GM12878 (cell line): ENCODE measurements at regions not wholly inside any gene's neighbourhood (a gene's known extent, or its start where the extent isn't known, plus 50 kb on each side); places are given as distances from the start of the nearest gene placed in this dataset.

Experiments used
- EP300 ChIP-seq, 2 experiments: fragments of 150-350 bp in 1 of 2; IDR thresholded peaks; 2 replicates each; pipeline ENCODE4 v1.6.1; 2011 to 2012; ENCODE audit warnings: low read depth in 2 of 2, low read length in 2 of 2, borderline replicate concordance in 1 of 2, improper control_type of control experiment in 1 of 2, inconsistent platforms in 1 of 2; ENCODE audit not compliant: control insufficient read depth in 1 of 2
- JUNB ChIP-seq: IDR thresholded peaks from 2 replicates; pipeline ENCODE4 v1.6.1; 2016; ENCODE audit warnings: antibody characterized with exemption, mild to moderate bottlenecking
- MYC ChIP-seq: IDR thresholded peaks from 2 replicates; pipeline ENCODE4 v1.6.1; 2011; ENCODE audit warnings: mild to moderate bottlenecking, low read length, moderate library complexity, inconsistent platforms; ENCODE audit not compliant: insufficient read depth, insufficient replicate concordance, insufficient read length, severe bottlenecking
- POLR2A ChIP-seq: IDR thresholded peaks from 2 replicates; pipeline ENCODE4 v1.6.1; 2011; ENCODE audit warnings: low read depth, mild to moderate bottlenecking, low read length
- POLR2AphosphoS5 ChIP-seq: IDR thresholded peaks from 2 replicates; pipeline ENCODE4 v1.6.1; 2011; ENCODE audit warnings: mild to moderate bottlenecking, low read length, inconsistent platforms
- RFX5 ChIP-seq: IDR thresholded peaks from 2 replicates; pipeline ENCODE4 v1.6.1; 2011; ENCODE audit warnings: low read depth, low read length, improper control_type of control experiment
- TARDBP ChIP-seq: IDR thresholded peaks from 2 replicates; pipeline ENCODE4 v1.6.1; 2016; ENCODE audit warnings: borderline replicate concordance
- ZNF24 ChIP-seq: fragments of 450-650 bp; IDR thresholded peaks from 2 replicates; pipeline ENCODE4 v1.6.1; 2017; ENCODE audit warnings: antibody characterized with exemption, mild to moderate bottlenecking
- ZNF274 ChIP-seq: IDR thresholded peaks from one replicate; pipeline ENCODE4 v1.8.0; 2011; ENCODE audit not compliant: insufficient read length, insufficient read depth
- ZSCAN29 ChIP-seq: fragments of 450-650 bp; IDR thresholded peaks from 2 replicates; pipeline ENCODE4 v1.6.1; 2017; ENCODE audit warnings: mild to moderate bottlenecking, moderate library complexity
- TF ChIP-seq, protein P1 (sequence below), 3 experiments: IDR thresholded peaks in 2 of 3; conservative IDR thresholded peaks in 1 of 3; 2 replicates each; pipeline ENCODE4 v1.5.1; 2011; ENCODE audit warnings: low read depth in 3 of 3, low read length in 3 of 3, mild to moderate bottlenecking in 3 of 3, control low read depth in 2 of 3, moderate library complexity in 2 of 3, inconsistent platforms in 1 of 3, mixed read lengths in 1 of 3; ENCODE audit not compliant: control insufficient read depth in 2 of 3, insufficient read depth in 1 of 3; ENCODE audit errors: extremely low read depth in 1 of 3
- TF ChIP-seq, protein P2 (sequence below): IDR thresholded peaks from 2 replicates; pipeline ENCODE4 v1.6.1; 2011; ENCODE audit warnings: borderline replicate concordance, low read depth, mild to moderate bottlenecking, moderate library complexity, low read length; ENCODE audit not compliant: insufficient read depth, poor library complexity, severe bottlenecking
- TF ChIP-seq, protein P3 (sequence below): fragments of 450-650 bp; IDR thresholded peaks from 2 replicates; pipeline ENCODE4 v1.6.1; 2018; ENCODE audit warnings: mild to moderate bottlenecking, low read depth, moderate library complexity; ENCODE audit not compliant: partially characterized antibody
- TF ChIP-seq, protein P4 (sequence below): IDR thresholded peaks from 2 replicates; pipeline ENCODE4 v1.6.1; 2012; ENCODE audit warnings: low read depth, low read length, improper control_type of control experiment

DNA sequence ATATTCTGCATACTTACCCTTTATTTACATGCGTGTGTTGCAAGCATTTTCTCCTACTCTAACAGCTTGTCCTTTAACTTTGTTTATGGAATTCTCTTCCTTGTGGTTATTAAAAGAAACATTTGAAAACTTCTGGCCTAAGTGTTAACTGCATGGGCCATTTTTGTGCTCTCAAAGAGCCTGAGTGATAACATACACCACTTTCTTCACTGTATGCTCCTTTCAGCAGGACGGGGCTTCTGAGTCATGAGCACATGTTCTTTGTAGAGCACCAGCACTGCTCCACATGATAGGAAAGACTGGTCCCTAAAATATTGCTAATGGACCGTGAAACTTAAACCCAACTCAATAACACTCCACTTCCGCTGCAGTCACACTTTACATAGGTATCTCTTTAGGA is 1093.6 kb upstream of the GHITM start:
- no peak for TF ChIP-seq POLR2AphosphoS5
- TF ChIP-seq, protein P1, sequence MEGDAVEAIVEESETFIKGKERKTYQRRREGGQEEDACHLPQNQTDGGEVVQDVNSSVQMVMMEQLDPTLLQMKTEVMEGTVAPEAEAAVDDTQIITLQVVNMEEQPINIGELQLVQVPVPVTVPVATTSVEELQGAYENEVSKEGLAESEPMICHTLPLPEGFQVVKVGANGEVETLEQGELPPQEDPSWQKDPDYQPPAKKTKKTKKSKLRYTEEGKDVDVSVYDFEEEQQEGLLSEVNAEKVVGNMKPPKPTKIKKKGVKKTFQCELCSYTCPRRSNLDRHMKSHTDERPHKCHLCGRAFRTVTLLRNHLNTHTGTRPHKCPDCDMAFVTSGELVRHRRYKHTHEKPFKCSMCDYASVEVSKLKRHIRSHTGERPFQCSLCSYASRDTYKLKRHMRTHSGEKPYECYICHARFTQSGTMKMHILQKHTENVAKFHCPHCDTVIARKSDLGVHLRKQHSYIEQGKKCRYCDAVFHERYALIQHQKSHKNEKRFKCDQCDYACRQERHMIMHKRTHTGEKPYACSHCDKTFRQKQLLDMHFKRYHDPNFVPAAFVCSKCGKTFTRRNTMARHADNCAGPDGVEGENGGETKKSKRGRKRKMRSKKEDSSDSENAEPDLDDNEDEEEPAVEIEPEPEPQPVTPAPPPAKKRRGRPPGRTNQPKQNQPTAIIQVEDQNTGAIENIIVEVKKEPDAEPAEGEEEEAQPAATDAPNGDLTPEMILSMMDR (IDR thresholded peaks at IDR 0.05 in 2 of 3, conservative IDR thresholded peaks at IDR 0.05 in 1 of 3; ENCODE audit: control insufficient read depth in 2 of 3, extremely low read depth in 1 of 3, insufficient read depth in 1 of 3, low read depth in 3 of 3, low read length in 3 of 3), result no peak
- TF ChIP-seq, protein P2, sequence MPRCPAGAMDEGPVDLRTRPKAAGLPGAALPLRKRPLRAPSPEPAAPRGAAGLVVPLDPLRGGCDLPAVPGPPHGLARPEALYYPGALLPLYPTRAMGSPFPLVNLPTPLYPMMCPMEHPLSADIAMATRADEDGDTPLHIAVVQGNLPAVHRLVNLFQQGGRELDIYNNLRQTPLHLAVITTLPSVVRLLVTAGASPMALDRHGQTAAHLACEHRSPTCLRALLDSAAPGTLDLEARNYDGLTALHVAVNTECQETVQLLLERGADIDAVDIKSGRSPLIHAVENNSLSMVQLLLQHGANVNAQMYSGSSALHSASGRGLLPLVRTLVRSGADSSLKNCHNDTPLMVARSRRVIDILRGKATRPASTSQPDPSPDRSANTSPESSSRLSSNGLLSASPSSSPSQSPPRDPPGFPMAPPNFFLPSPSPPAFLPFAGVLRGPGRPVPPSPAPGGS, result no peak
- no peak for TF ChIP-seq POLR2A
- TF ChIP-seq ZSCAN29, result no peak
- no peak for TF ChIP-seq ZNF274
- no peak for TF ChIP-seq EP300 (IDR thresholded peaks at IDR 0.05; ENCODE audit: borderline replicate concordance in 1 of 2, control insufficient read depth in 1 of 2, low read depth in 2 of 2, low read length in 2 of 2)
- no peak for TF ChIP-seq TARDBP
- TF ChIP-seq JUNB, result no peak
- TF ChIP-seq RFX5, result no peak
- TF ChIP-seq, protein P3, sequence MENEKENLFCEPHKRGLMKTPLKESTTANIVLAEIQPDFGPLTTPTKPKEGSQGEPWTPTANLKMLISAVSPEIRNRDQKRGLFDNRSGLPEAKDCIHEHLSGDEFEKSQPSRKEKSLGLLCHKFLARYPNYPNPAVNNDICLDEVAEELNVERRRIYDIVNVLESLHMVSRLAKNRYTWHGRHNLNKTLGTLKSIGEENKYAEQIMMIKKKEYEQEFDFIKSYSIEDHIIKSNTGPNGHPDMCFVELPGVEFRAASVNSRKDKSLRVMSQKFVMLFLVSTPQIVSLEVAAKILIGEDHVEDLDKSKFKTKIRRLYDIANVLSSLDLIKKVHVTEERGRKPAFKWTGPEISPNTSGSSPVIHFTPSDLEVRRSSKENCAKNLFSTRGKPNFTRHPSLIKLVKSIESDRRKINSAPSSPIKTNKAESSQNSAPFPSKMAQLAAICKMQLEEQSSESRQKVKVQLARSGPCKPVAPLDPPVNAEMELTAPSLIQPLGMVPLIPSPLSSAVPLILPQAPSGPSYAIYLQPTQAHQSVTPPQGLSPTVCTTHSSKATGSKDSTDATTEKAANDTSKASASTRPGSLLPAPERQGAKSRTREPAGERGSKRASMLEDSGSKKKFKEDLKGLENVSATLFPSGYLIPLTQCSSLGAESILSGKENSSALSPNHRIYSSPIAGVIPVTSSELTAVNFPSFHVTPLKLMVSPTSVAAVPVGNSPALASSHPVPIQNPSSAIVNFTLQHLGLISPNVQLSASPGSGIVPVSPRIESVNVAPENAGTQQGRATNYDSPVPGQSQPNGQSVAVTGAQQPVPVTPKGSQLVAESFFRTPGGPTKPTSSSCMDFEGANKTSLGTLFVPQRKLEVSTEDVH, result no peak
- TF ChIP-seq ZNF24, result no peak
- no peak for TF ChIP-seq MYC
- TF ChIP-seq, protein P4, sequence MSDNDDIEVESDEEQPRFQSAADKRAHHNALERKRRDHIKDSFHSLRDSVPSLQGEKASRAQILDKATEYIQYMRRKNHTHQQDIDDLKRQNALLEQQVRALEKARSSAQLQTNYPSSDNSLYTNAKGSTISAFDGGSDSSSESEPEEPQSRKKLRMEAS, result no peak
